KMS-11 (cell line): ENCODE measurements at regions not wholly inside any gene's neighbourhood (a gene's known extent, or its start where the extent isn't known, plus 50 kb on each side); places are given as distances from the start of the nearest gene placed in this dataset.

Experiments used
- H2AFZ ChIP-seq: fragments of 200-600 bp; sonication (generic); 2 replicates; pipeline ENCODE4 v1.6.1; 2016; ENCODE audit warnings: antibody characterized with exemption, mixed run types, low read depth
- H3K27ac ChIP-seq: fragments of 200-600 bp; sonication (generic); 2 replicates; pipeline ENCODE4 v1.6.1; 2016; ENCODE audit warnings: mild to moderate bottlenecking, mixed run types
- H3K27me3 ChIP-seq: fragments of 200-600 bp; sonication (generic); 2 replicates; pipeline ENCODE4 v1.6.1; 2017; ENCODE audit warnings: mild to moderate bottlenecking, low read depth, mixed run types, moderate library complexity; ENCODE audit not compliant: insufficient read depth
- H3K36me3 ChIP-seq: fragments of 200-600 bp; sonication (generic); 2 replicates; pipeline ENCODE4 v1.6.1; 2017; ENCODE audit warnings: mild to moderate bottlenecking, mixed run types; ENCODE audit not compliant: insufficient read depth
- H3K4me1 ChIP-seq: fragments of 200-600 bp; sonication (generic); 2 replicates; pipeline ENCODE4 v1.6.1; 2016; ENCODE audit warnings: mild to moderate bottlenecking, low read depth, mixed run types; ENCODE audit not compliant: poor library complexity, severe bottlenecking
- H3K4me2 ChIP-seq: fragments of 200-600 bp; sonication (generic); 2 replicates; pipeline ENCODE4 v1.7.0; 2016; ENCODE audit warnings: mild to moderate bottlenecking, mixed run types
- H3K4me3 ChIP-seq: fragments of 200-600 bp; sonication (generic); IDR thresholded peaks from 2 replicates; pipeline ENCODE4 v1.6.1; 2017; ENCODE audit warnings: low read depth, low read length, mixed read lengths; ENCODE audit not compliant: insufficient read depth
- H3K79me2 ChIP-seq: fragments of 200-600 bp; sonication (generic); 2 replicates; pipeline ENCODE4 v1.6.1; 2016; ENCODE audit warnings: low read depth, mixed run types; ENCODE audit not compliant: insufficient read depth
- H3K9ac ChIP-seq: fragments of 200-600 bp; sonication (generic); 2 replicates; pipeline ENCODE4 v1.6.1; 2016; ENCODE audit warnings: mild to moderate bottlenecking, mixed run types
- H4K20me1 ChIP-seq: fragments of 200-600 bp; sonication (generic); 2 replicates; pipeline ENCODE4 v1.6.1; 2016; ENCODE audit warnings: mild to moderate bottlenecking, mixed run types; ENCODE audit not compliant: insufficient read depth
- TF ChIP-seq, protein P1 (sequence below): fragments of 200-600 bp; sonication (generic); conservative IDR thresholded peaks from 2 replicates; pipeline ENCODE4 v1.6.1; 2017; ENCODE audit warnings: low read depth, mild to moderate bottlenecking, antibody characterized with exemption, low read length, moderate library complexity, mixed read lengths

DNA sequence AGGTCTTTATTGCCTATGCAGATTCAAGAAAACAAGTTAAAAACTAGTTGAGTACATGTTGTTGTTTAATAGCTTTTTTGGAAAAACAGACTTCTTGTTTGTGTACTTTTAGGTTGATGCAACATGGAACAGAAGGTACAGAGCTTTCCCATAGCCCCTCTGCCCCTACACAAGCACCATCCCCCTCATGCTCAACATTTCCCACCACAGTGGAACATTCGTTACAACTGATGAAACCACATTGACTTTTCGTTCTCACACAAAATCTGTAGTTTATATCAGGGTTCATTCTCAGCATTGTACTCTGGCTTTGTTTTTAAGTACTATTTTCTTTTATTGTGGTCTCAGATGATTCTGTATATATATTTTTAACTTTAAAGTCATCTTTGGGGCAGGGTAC, 1054.6 kb downstream of the NTRK3 start:
- Histone ChIP-seq H3K4me2 (no peak overlapping the region), H3K9ac (no peak overlapping the region), H3K27ac (no peak overlapping the region), H2AFZ (no peak overlapping the region), H3K4me1 (no peaks in the 10 kb centered on the region), H3K27me3 (no peaks in the 10 kb centered on the region), H3K4me3 (no peak overlapping the region), H3K79me2 (no peaks in the 10 kb centered on the region), H3K36me3 (no peaks in the 10 kb centered on the region), H4K20me1 (no peaks in the 10 kb centered on the region)
- TF ChIP-seq, protein P1, sequence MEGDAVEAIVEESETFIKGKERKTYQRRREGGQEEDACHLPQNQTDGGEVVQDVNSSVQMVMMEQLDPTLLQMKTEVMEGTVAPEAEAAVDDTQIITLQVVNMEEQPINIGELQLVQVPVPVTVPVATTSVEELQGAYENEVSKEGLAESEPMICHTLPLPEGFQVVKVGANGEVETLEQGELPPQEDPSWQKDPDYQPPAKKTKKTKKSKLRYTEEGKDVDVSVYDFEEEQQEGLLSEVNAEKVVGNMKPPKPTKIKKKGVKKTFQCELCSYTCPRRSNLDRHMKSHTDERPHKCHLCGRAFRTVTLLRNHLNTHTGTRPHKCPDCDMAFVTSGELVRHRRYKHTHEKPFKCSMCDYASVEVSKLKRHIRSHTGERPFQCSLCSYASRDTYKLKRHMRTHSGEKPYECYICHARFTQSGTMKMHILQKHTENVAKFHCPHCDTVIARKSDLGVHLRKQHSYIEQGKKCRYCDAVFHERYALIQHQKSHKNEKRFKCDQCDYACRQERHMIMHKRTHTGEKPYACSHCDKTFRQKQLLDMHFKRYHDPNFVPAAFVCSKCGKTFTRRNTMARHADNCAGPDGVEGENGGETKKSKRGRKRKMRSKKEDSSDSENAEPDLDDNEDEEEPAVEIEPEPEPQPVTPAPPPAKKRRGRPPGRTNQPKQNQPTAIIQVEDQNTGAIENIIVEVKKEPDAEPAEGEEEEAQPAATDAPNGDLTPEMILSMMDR, result no peak

DNA sequence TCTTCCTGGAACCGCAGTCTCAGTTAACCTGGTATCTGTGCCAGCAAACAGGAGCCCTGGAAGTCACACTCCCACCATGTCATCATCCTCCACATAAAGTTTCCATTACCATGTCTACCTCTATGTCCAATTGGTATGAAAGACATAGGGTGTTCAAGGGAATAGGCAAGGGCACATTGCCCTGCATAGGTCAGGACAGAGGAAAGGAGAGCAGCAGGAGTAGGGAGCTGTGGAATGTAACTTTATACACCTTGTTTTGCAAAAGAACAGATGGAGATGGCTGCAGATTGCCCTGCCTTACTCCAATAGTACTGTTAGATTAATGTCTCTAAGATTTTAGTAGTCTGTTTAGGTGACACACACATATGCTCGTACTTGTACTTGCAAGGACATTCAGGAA, 1056.4 kb downstream of the NTRK3 start:
- no peak overlapping the region for H3K4me2 ChIP-seq
- no peaks in the 10 kb centered on the region for H4K20me1 ChIP-seq
- H3K4me1 ChIP-seq, result no peaks in the 10 kb centered on the region
- H3K4me3 ChIP-seq, result no peak overlapping the region
- no peaks in the 10 kb centered on the region for H3K79me2 ChIP-seq
- no peaks in the 10 kb centered on the region for H3K27me3 ChIP-seq
- no peak overlapping the region for H3K27ac ChIP-seq
- H2AFZ ChIP-seq, result no peak overlapping the region
- no peak overlapping the region for H3K9ac ChIP-seq
- TF ChIP-seq, protein P1, result no peak
- no peaks in the 10 kb centered on the region for H3K36me3 ChIP-seq

DNA sequence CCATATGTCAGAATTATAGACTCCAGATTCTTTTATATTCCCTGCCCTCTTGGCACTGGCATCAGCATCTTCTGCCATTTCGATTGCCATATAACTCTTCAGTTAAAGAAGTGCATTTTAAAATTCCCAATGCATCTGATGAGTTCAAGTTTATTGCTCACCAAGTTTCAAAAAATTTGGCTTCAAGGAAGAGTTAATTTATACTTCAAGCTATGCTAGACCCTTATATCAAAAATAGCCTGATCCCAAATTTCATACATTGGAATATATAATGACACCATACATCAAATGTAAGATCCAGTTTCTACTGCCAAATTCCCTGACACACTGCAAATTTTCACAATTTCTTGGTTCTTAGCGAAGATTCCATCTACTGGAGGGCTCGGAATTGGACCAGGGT, 1058.6 kb downstream of the NTRK3 start:
- no peak overlapping the region for H3K9ac ChIP-seq
- no peaks in the 10 kb centered on the region for H3K27me3 ChIP-seq
- H2AFZ ChIP-seq, result no peak overlapping the region
- no peak overlapping the region for H3K4me2 ChIP-seq
- no peaks in the 10 kb centered on the region for H4K20me1 ChIP-seq
- H3K79me2 ChIP-seq, result no peaks in the 10 kb centered on the region
- no peaks in the 10 kb centered on the region for H3K36me3 ChIP-seq
- TF ChIP-seq, protein P1, result no peak
- no peaks in the 10 kb centered on the region for H3K4me1 ChIP-seq
- H3K27ac ChIP-seq, result no peak overlapping the region
- H3K4me3 ChIP-seq, result no peak overlapping the region

DNA sequence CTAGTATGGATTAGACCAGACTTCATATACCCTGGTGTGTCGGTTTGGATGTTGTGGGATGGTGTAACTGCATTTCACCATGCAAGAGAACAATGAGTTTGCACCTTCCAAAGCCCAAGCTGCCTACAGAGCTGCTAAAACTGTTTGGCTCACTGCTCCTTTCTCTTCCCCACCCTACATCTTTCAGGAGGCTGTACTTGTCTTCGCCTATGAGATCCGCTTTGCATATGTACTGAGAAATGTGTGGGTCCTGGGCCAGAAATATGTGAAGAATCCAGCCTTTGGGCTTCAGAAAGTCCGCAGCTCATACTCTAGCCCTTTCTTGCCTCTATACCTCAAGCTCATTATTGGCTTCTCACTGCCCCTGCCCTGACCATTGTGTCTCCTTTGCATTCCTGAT, 1060.0 kb downstream of the NTRK3 start:
- Histone ChIP-seq H3K27me3 (no peaks in the 10 kb centered on the region), H4K20me1 (no peaks in the 10 kb centered on the region), H3K79me2 (no peaks in the 10 kb centered on the region), H2AFZ (no peak overlapping the region), H3K4me3 (no peak overlapping the region), H3K4me2 (no peak overlapping the region), H3K4me1 (no peaks in the 10 kb centered on the region), H3K36me3 (no peaks in the 10 kb centered on the region), H3K27ac (no peak overlapping the region), H3K9ac (no peak overlapping the region)
- TF ChIP-seq, protein P1, result no peak

DNA sequence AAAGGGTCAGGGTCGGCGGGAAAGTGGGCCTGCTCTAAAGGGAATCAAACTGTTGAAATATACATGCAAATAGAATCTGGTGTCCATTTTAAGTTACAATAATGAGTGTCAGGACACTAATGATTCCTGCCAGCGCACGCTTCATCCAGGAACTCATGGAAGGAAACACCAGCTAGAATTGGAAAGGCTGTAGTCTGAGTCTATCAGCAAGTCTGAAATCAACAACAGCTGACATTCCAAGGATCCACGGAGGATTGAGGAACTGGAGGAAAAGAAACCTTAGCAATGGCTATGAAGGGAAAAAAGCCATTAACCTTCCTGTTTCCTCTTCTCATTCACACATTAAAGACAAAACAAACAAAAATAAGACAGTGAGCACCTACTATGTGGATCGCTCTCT, 1063.1 kb downstream of the NTRK3 start:
- Histone ChIP-seq H4K20me1 (no peaks in the 10 kb centered on the region), H3K36me3 (no peaks in the 10 kb centered on the region), H3K4me1 (no peaks in the 10 kb centered on the region), H3K9ac (no peak overlapping the region), H3K4me2 (no peak overlapping the region), H3K27me3 (no peaks in the 10 kb centered on the region), H3K4me3 (no peak overlapping the region), H3K79me2 (no peaks in the 10 kb centered on the region), H2AFZ (no peak overlapping the region), H3K27ac (no peak overlapping the region)
- TF ChIP-seq, protein P1, result no peak
